AG04450 (cell line): ENCODE measurements at regions not wholly inside any gene's neighbourhood (a gene's known extent, or its start where the extent isn't known, plus 50 kb on each side); places are given as distances from the start of the nearest gene placed in this dataset.

Experiments used
- CTCF ChIA-PET: fragments of 300-600, 350-600 bp; formaldehyde crosslinking; extraction: SDS; loops from one replicate; lab custom pipeline; 2022; ENCODE audit warnings: antibody characterized with exemption, inconsistent platforms; lab: Charles Lee
- POLR2A ChIA-PET: fragments of 350-600 bp; formaldehyde crosslinking; extraction: SDS; loops from one replicate; lab custom pipeline; 2021; ENCODE audit warnings: antibody characterized with exemption, inconsistent platforms; lab: Yijun Ruan, JAX
- DNase-seq: peaks from one replicate; pipeline ENCODE4 v3.0.0-alpha.2; 2011; ENCODE audit warnings: low read depth, low spot score
- H3K27ac ChIP-seq: one replicate; pipeline ENCODE4 v1.5.1; 2012; ENCODE audit warnings: low read depth, low read length, control low read depth
- H3K27me3 ChIP-seq: one replicate; pipeline ENCODE4 v1.6.0; 2012; ENCODE audit warnings: low read length; ENCODE audit not compliant: control insufficient read depth, insufficient read depth
- H3K4me3 ChIP-seq: 2 replicates; pipeline ENCODE4 v1.5.1; 2011; ENCODE audit warnings: mild to moderate bottlenecking, low read depth, low read length, control low read depth
- H3K9me3 ChIP-seq: 2 replicates; pipeline ENCODE4 v1.5.1; 2012; ENCODE audit warnings: low read length; ENCODE audit not compliant: control insufficient read depth, insufficient read depth
- CTCF ChIP-seq: IDR thresholded peaks from 2 replicates; pipeline ENCODE4 v1.5.1; 2011; ENCODE audit warnings: low read depth, low read length, control low read depth, inconsistent platforms

GRCh38 chr1:34320053-34320669 lies 143.5 kb downstream of the C1orf94 start:
- Histone ChIP-seq H3K4me3 (no peak overlapping the region), H3K9me3 (peaks cover 4% of the 10 kb centered on the region; the same call in 1 of the 2 replicates), H3K27me3 (no peaks in the 10 kb centered on the region), H3K27ac (no peak overlapping the region)
- ChIA-PET POLR2A (no interaction called here), CTCF (no interaction called here)
- no peak for TF ChIP-seq CTCF
- no peak for DNase-seq

- Histone ChIP-seq H3K27ac (peak overlapping the region; percentile 21), H3K4me3 (no peak overlapping the region), H3K27me3 (no peaks in the 10 kb centered on the region), H3K9me3 (no peaks in the 10 kb centered on the region)
- no peak for DNase-seq
- no peak for TF ChIP-seq CTCF
- POLR2A ChIA-PET, result no interaction called here
- CTCF ChIA-PET, result no interaction called here
Observed at GRCh38 chr1:34322969-34323368, 146.3 kb downstream of the C1orf94 start.

- ChIA-PET CTCF (no interaction called here), POLR2A (no interaction called here)
- no peak for TF ChIP-seq CTCF
- no peak for DNase-seq
- H3K9me3 ChIP-seq, result no peaks in the 10 kb centered on the region
- H3K4me3 ChIP-seq, result no peak overlapping the region
- peaks cover 3% of the 10 kb centered on the region for H3K27me3 ChIP-seq
- no peak overlapping the region for H3K27ac ChIP-seq
Observed at GRCh38 chr1:34324879-34325440, 148.3 kb downstream of the C1orf94 start.

- DNase-seq, result no peak
- TF ChIP-seq CTCF, result no peak
- Histone ChIP-seq H3K4me3 (no peak overlapping the region), H3K27me3 (peaks cover 3% of the 10 kb centered on the region), H3K9me3 (no peaks in the 10 kb centered on the region), H3K27ac (no peak overlapping the region)
- POLR2A ChIA-PET, result no interaction called here
- CTCF ChIA-PET, result no interaction called here
Observed at GRCh38 chr1:34328281-34328799, 151.6 kb downstream of the C1orf94 start.

- Histone ChIP-seq H3K4me3 (no peak overlapping the region), H3K27me3 (peaks cover 3% of the 10 kb centered on the region), H3K9me3 (no peaks in the 10 kb centered on the region), H3K27ac (no peak overlapping the region)
- ChIA-PET POLR2A (interaction anchor here (0.6 kb wide), 1 partner anchor 166 kb away, joined by 4 read pairs; no protein-coding TSS in a partner anchor), CTCF (no interaction called here)
- no peak for TF ChIP-seq CTCF
- DNase-seq, result no peak
Observed at GRCh38 chr1:34330061-34330460, 153.4 kb downstream of the C1orf94 start.
